ENCODE measurements at regions not wholly inside any gene's neighbourhood (a gene's known extent, or its start where the extent isn't known, plus 50 kb on each side); places are given as distances from the start of the nearest gene placed in this dataset.

GRCh38 chr21:23356905-23357304 is 2250.4 kb downstream of the MRPL39 start:
- POLR2A ChIA-PET = no interaction called here

GRCh38 chr21:23316190-23316589 is 2291.1 kb downstream of the MRPL39 start:
- H3K27ac ChIP-seq (ENCODE audit: extremely low read depth, low read depth, low read length) = no peak overlapping the region
- no peaks in the 10 kb centered on the region for H3K4me1 ChIP-seq (ENCODE audit: control insufficient read depth, insufficient read depth, low read length)
- CTCF ChIA-PET = no interaction called here
- POLR2A ChIA-PET = no interaction called here
- H3K9me3 ChIP-seq (ENCODE audit: control insufficient read depth, insufficient read depth, low read depth, low read length) = no peaks in the 10 kb centered on the region
- TF ChIP-seq ZBTB8A (tag by site-specific recombination; IDR thresholded peaks at IDR 0.05) (no peak), HOXD13 (CRISPR knock-in tag; IDR thresholded peaks at IDR 0.05; ENCODE audit: borderline replicate concordance) (no peak), ZNF555 (tag by site-specific recombination; conservative IDR thresholded peaks at IDR 0.05) (no peak), BCL6B (tag by site-specific recombination; IDR thresholded peaks at IDR 0.05) (no peak), ZNF2 (tag by site-specific recombination; IDR thresholded peaks at IDR 0.05) (no peak)
- H3K4me3 ChIP-seq (ENCODE audit: low read depth, low read length) = no peak overlapping the region
- H3K36me3 ChIP-seq (ENCODE audit: control insufficient read depth in 2 of 2, insufficient read depth in 1 of 2, low read length in 2 of 2) = no peaks in the 10 kb centered on the region

More at GRCh38 chr21:23356905-23357304, 2250.4 kb downstream of the MRPL39 start:
- Histone ChIP-seq H3K4me1 (ENCODE audit: control insufficient read depth, insufficient read depth, low read length) (no peaks in the 10 kb centered on the region), H3K4me3 (ENCODE audit: low read depth, low read length) (no peak overlapping the region), H3K9me3 (ENCODE audit: control insufficient read depth, insufficient read depth, low read depth, low read length) (no peaks in the 10 kb centered on the region), H3K36me3 (ENCODE audit: control insufficient read depth in 2 of 2, insufficient read depth in 1 of 2, low read length in 2 of 2) (no peaks in the 10 kb centered on the region), H3K27ac (ENCODE audit: extremely low read depth, low read depth, low read length) (no peak overlapping the region)
- TF ChIP-seq PRDM6 (tag by site-specific recombination; IDR thresholded peaks at IDR 0.05) (no peak), ZNF660 (tag by site-specific recombination; IDR thresholded peaks at IDR 0.05) (no peak), PRDM2 (tag by site-specific recombination; IDR thresholded peaks at IDR 0.05; ENCODE audit: borderline replicate concordance) (no peak), KLF17 (tag by site-specific recombination; IDR thresholded peaks at IDR 0.05) (no peak)
- CTCF ChIA-PET = interaction anchor here (0.7 to 1.1 kb wide), 2 partner anchors 188 to 612 kb away, joined by 4 to 5 read pairs; no protein-coding TSS in a partner anchor

GRCh38 chr21:23308741-23309140 is 2298.5 kb downstream of the MRPL39 start:
- Histone ChIP-seq H3K27ac (ENCODE audit: extremely low read depth, low read depth, low read length) (no peak overlapping the region), H3K36me3 (ENCODE audit: control insufficient read depth in 2 of 2, insufficient read depth in 1 of 2, low read length in 2 of 2) (no peaks in the 10 kb centered on the region), H3K4me1 (ENCODE audit: control insufficient read depth, insufficient read depth, low read length) (no peaks in the 10 kb centered on the region), H3K9me3 (ENCODE audit: control insufficient read depth, insufficient read depth, low read depth, low read length) (no peaks in the 10 kb centered on the region), H3K4me3 (ENCODE audit: low read depth, low read length) (no peak overlapping the region)
- ChIA-PET POLR2A (no interaction called here), CTCF (interaction anchor here (0.7 kb wide), 1 partner anchor 788 kb away, joined by 3 read pairs; no protein-coding TSS in a partner anchor)
- no peak for TF ChIP-seq ZNF473 (tag by site-specific recombination; IDR thresholded peaks at IDR 0.05)
- no peak for TF ChIP-seq ZNF394 (tag by site-specific recombination; IDR thresholded peaks at IDR 0.05; ENCODE audit: borderline replicate concordance)
- no peak for TF ChIP-seq ZBTB17 (tag by site-specific recombination; IDR thresholded peaks at IDR 0.05)
- TF ChIP-seq ZNF416 (tag by site-specific recombination; IDR thresholded peaks at IDR 0.05) = no peak
- no peak for TF ChIP-seq ZSCAN4 (tag by site-specific recombination; IDR thresholded peaks at IDR 0.05)
- TF ChIP-seq ZNF324 (tag by site-specific recombination; IDR thresholded peaks at IDR 0.05) = no peak
- no peak for TF ChIP-seq ZBTB11 (tag by site-specific recombination; conservative IDR thresholded peaks at IDR 0.05; ENCODE audit: low read depth)

Data from HEK293 (cell line).